HG03520 (cell line): ENCODE measurements at regions not wholly inside any gene's neighbourhood (a gene's known extent, or its start where the extent isn't known, plus 50 kb on each side); places are given as distances from the start of the nearest gene placed in this dataset.
"Not testable (repeated sequence)": the region's sequence is repeated elsewhere in the genome, so short reads cannot be mapped to it uniquely, and the experiment has no call there.

Source experiments
- ATAC-seq: cut with Tn5 transposase; IDR thresholded peaks from one replicate; pipeline ENCODE4 v1.9.1; 2021; ENCODE audit warnings: mild to moderate bottlenecking, moderate library complexity; ENCODE audit not compliant: unreplicated experiment

DNA sequence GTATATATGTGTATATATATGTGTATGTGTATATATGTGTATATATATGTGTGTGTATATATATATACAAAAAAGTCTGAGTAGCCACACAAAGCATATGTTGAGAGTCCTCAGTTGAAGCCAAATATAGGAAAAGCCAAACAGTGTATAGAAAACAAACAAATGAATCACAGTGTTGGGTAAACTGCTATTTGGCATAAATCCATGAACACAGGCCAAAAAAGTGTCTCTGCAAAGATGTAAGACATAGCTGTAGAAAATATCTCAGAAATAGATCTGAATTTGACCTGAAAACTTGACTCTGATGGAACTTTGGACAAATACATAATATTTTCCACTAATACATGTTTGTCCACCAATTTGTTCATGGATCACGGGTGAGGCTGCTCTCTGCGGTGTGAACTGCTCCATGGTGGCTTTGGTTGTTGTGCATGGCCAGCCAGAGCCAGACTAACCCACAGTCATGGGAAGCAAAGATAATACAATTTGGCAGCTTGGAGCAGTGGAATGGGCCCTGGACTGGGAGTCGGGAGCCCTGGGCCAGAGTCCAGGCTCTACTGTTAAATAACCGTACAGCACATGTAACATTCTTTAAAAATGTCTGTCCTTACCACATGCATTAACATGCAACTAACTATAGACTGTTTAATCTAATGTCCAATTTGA lies 76.9 kb upstream of the EED start:
- ATAC-seq = no peak

DNA sequence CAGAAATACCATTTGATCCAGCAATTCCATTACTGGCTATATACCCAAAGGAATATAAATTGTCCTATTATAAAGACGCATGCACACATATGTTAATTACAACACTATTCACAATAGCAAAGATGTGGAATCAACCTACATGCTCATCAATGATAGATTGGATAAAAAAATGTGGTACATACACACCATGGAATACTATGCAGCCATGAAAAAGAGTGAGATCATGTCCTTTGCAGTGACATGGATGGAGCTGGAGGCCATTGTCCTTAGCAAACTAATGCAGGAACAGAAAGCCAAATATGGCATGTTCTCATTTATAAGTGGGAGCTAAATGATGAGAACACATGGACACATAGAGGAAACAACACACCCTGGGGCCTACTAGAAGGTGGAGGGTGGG lies 78.3 kb upstream of the EED start:
- ATAC-seq = not testable (repeated sequence)

DNA sequence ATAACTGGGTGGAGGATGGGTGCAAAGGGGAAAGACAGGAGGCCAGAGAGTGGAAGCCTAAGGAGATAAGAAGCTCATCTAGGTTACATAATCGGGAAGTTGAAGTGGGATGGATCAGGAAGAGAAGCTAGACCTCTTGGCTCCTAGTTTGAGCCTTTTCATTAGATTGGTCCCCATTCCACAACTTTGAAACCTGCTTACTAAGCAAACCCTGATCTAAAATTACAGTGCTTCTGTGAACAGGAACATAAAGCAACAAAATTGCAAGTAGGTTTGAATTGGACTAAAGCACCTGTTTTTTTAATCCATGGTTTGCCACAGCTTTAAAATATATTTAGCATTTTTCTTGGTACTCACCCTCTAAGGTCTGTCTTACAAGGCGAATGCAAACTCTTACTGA lies 80.4 kb upstream of the EED start:
- ATAC-seq = no peak

DNA sequence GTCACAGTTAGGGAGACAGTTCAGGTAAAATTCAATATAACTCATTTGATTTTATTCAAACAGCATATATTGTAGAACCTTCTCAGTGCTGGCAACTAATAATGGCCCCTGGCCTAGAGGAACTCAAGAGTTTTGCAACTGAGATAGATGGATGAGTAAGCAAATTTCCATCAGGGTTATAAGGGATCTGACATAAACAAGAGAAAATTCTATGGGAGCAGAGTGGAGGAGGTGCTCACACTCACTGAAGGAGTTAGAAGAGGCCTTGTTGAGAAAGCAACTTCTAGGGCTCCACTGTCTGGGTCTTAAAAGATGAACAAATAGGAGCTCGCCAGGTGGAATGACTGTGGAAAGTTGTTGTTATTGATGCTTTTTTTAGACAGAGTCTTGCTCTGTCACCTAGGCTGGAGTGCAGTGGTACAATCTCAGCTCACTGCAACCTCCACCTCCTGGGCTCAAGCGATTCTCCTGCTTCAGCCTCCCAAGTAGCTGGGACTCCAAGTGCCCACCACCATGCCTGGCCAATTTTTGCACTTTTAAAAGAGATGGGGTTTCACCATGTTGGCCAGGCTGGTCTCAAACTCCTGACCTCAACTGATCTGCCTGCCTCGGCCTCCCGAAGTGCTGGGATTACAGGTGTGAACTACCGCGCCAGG lies 81.2 kb upstream of the EED start:
- not testable (repeated sequence) for ATAC-seq

DNA sequence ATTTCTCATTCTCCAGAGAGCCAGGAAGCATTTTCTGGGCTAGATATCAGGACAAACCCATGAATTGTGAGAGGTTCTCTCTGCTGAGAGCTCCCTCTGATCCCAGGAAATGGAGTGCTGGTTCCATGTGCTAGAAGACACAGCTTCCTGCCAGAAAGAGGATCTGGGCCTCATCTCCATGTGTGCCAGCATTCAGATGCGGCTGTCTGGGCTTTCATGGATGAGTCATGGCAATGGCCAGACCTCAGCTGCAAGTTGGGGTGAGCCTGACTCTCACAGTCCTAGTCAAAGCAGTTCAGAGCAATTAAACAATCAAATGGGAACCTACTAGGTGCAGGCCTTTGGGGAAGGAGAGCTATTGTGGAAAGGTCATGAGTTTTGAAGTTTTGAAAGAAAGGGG lies 82.3 kb upstream of the EED start:
- ATAC-seq = no peak

DNA sequence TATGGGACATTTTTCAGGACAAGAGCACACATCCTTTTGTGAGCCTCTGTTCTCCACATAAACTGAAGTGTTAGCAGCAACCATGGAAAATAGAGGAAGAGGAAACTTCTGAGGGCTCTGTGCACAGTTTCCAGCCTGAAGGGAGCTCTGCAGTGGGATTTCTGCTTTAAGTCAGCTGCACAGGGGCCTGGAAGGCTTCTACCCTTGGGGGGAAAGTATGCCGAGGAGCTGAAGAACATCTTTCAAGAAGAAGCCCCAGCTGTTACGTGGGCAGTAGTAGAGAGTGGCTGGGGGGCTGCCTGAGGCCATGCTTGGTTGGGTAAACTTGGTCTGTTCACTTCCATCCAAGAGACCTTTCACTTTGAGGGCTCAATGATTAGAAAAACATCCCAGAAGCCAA lies 82.7 kb upstream of the EED start:
- ATAC-seq = no peak

DNA sequence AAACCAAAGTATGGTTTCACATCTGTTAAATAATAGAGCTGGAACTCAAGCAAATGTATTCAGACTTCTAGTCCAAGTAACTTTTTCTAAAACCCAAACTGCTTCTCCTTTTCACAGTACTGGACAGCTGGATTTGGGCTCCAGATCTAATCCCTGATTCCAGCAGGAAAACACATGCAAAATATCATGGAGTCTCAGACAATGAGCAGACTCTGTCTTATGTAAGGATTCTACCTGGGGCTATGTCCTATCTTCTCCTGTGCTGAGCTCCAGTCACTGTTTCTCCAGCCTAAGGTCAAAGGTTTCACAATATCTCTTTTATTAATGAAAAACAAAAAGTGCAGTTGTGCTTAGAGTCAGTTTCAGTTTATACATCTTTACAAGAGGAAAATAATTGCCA lies 83.2 kb upstream of the EED start:
- no peak for ATAC-seq

DNA sequence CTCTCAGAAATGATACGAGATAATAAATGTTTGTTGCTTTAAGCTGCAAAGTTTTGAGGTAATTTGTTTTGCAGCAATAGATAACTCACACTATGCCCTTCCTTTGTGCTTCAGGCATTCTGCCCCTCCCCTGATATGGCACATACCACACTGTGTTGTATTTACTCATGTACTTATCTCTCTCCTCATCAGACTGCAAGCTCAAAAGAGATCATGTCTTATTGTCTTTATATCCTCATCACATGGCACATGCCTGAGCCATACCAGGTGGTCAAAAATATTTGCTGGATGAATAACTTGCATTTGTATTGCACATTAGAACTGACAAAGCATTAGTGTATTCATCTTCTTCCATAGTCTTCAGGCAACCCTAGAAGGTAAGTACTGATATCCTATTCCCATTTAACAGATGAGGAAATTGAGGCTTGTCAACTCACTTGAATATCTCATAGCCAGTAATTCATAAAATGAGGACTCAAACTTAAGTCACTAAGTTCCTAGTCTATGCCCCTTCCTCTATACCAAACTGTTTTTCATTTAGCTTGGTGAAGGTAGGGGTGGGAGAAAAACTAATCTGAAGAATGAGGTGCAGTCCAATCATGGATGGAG lies 83.9 kb upstream of the EED start:
- no peak for ATAC-seq

DNA sequence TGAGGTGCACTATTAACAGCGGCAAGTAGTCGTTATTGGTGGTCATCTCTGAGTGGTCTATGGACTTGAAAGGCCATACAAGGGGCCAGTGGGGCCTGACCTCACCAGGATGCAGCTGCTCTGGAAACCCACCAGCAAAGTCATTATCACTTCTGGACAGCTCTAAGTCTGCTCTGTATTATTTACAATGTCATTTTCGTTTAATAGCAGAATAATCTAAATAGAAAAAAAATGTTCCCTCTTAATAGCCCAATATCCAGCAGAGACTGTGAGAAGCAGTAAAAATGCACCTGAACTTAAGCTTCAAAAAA lies 85.0 kb upstream of the EED start:
- ATAC-seq = no peak

DNA sequence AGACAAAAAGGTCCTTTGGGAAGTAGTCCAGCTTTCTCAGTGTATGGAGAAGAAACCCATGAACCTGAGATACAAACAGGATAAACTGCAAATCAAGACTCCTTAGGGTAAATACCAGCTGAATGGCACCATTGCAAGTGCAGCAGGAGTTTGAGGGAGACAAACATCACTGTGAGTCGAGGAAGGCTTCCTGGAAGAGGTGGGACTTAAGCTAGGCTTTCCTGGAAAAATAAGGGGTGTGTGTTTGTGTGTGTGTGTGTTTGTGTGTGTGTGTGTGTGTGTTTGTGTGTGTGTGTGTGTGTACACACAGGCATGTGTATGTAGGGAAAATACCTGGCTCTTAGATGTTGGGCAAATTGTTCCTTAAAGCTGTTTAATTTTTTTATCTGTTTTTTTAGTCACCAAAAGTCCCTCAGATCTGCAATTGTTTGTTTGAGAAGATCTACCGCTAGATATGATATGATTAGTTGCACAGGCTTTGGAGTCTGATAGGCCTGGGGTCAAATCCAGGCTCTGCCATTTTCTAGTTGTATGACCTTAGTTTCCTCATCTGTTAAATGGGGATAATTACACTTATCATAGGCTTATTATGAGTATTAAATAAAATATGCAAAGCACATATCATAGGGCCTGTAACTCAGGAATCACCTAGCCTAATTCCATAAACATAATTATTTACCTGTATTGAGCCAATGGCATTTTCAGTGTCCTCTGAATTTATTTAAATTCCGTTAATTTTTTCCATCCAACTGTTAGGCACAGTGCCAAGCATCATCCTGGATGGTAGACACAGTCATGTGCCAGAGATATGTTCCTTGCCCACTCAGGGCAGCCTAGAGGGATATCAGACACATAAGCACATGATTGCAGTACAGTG lies 85.6 kb upstream of the EED start:
- ATAC-seq = no peak

DNA sequence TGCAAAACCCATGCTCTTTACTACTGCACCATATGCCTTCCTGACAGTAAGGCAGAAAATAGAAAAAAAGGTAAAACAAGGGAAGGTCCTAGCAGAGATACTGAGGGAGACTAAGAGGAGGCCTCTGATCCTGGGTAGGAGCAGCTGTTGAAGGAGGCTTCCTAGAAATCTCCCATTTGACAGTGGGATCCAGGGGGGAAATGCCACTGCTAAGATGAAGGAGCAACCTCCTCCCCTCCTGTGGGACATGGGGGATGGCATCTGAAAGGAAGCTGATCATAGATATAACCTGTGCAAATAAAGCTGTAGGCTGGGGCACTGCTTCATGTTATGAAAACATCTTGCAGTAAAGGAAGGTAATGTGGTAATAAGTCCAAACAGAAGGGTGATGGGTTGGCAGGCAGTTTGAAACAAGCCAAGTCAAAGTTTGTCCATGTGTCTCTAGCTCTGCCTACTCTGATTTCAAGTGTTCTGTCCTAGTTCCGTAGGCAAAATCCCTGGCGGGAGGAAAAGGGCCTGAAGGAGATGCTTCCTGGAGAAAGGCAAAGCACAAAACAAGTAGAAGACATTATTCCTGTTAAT lies 86.7 kb upstream of the EED start:
- ATAC-seq = no peak

DNA sequence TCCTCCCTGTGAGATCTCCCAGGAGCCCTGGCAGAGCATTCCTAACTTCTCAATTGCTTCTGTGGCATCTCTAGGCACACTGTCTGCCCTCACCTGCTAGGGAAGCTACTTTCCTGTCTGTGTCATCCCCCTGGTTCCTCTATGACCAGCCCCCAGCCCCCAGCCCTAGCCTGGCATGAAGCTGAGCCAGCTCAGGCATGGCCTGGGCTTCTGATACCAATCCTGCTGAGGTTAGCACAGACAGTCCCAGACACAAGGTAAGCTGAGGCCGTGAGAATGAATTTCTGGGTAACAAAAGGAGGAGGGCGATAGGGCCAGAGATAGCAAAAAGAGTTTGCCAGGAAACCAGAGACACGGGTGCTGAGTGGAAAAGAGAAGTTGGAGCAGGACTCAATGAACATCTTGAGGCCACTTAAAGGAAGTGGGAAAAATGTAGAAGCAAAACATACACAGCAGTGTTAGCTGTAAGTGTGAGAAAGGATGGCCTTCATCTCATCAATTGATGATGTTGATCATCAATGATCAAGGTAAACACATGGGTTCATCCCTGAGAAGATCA lies 87.6 kb upstream of the PICALM start:
- no peak for ATAC-seq

DNA sequence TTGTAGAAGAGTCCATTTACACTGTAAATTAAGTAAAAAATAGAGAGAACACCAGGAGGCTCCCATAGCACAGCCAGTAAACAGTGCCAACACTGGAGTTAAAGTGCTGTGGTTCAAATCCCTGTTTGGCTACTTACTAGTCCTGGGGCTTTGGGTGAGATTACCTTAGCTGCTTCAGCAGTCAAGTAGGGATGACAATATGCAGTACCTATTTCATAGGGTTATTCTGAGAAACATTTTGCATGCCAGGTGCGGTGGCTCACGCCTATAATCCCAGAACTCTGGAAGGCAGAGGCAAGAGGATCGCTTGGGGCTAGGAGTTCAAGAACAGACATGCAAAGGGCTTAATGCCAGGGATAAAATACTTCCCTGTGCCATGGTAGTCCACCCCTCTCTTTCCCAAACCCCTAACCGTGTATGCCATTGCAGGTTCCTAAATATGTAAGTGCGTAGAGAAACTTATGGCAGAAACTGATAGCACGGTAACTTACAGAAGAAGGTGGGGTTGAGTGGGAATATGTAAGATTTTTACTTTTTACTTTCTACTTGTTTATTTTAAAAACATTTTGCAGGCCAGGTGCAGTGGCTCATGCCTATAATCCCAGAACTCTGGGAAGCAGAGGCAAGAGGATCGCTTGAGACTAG lies 86.4 kb upstream of the PICALM start:
- no peak for ATAC-seq

DNA sequence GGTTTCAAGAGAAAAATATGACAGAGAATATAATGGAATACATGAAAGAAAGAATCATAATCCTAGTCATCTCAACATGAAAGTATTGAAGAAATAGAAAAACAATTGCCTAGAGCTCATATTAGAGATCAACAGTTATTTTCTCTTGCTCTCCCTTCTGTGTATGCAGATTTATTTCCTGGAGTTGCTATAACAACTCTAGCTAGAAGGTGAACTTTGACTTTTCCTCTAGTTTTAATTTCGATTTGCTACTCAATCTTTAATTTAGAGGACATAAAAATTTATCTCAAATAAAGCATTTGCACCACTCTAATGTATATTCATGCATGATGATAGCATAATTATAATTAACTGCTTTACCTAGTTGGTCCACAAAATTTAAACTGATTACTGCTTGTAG lies 84.6 kb upstream of the PICALM start:
- ATAC-seq = no peak

DNA sequence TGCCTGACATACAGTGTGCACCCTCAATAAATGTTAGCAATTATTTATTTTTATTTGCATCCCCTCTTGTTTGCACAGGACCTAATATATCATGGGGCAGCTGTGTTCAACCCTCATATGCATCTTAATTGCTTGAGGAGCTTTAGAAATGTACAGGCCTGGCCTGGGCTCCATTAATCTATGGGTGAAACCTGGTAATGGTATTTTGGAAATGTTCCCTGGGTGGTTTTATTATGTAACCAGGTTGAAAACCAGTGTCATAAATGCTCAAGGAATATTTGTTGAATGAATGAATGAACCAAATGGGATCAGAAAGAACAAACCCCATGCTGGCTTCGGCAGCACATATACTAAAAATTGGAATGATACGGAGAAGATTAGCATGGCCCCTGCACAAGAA lies 84.0 kb upstream of the PICALM start:
- ATAC-seq = no peak

DNA sequence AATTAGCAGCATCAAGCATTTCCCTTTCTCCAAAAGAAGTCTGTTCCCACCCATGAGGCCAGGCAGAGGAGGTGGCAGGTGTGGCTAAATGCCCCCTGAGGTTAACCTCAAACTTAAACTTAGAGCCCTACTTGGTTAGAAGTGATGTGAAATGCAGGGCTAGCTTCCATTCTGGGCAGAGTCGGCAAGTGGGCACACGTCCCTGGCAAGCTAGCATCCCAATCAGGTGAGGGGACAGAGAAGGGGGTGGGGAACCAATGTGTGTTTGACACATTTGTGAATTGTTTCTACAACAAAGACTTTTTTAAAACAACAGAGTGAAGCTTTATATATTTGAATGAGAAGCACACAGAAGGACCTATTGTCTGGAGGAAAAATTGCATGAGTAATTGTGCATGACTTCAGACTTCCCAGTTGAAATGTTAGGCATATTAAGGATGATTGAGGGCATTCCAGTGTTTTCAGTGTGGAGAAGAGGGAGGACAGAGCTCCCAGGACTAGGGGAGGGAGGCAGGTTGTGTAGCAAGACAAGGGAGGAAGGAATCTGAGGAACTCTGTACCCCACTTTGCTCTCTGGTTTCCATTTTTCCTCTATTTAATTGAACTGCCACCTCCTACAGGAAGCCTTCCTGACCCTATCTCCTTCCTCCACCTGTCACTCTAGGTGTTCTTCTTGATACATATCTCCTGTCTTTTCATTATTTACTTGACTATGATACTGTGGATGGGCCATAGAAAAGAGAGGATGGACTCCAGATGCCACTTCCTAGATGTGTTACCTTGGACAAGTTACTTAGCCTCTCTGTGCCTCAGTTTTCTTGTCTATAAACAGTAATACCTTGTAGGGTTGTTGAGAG lies 83.3 kb upstream of the PICALM start:
- no peak for ATAC-seq

DNA sequence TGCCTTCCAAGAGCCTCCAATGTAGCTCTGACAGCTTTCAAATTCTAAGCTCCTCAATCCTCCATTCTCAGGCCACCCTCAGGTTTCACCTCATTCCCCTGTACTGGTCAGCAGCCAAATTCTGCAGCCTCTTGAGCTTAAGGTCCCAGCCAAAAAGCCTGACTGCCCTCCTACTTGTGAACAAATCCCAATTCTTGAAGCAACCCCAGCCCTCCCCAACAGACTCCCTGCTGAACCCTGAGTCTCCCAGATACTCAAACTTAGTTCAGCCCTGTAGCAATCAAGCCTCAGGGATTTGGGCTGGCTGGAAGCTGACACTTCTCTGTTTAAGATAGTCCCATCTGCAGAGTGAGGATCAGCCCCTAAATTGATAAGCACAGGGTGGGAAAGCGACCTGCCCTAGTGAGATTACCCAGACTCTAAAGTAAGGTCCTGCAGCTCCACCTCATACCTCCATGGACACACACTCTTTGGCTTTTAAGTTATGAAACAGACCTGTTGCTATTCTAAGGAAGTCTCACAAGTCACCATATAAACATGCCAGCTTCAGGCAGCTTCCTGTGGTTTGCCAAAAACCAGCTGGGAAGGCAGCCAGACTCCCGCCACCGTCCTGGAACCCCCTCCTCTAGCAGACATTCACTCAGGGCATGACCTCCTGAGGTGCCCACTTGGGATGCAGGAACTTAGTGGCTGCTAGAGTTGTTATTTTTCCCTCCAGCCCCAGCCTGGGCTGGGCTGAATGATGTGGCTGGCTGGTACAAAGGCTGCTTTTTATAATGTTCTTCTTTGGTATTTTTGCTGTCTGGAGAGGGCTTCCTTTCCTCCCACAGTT lies 82.5 kb upstream of the PICALM start:
- no peak for ATAC-seq

DNA sequence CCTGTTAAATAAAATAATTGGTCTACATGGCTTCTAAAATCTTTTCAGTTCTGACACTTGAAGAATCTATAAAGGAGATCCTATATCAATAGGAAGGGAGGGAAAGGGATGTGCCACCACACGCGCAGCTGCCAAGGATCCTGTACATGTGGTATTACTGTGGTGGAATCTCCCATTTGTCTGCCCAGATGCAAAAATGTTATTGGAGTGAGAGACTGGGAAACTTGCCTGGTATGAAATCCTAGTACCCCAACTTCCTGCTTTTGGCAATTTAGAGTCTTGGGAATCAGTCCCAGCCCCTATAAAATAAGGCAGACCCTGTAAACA lies 81.9 kb upstream of the PICALM start:
- ATAC-seq = no peak

DNA sequence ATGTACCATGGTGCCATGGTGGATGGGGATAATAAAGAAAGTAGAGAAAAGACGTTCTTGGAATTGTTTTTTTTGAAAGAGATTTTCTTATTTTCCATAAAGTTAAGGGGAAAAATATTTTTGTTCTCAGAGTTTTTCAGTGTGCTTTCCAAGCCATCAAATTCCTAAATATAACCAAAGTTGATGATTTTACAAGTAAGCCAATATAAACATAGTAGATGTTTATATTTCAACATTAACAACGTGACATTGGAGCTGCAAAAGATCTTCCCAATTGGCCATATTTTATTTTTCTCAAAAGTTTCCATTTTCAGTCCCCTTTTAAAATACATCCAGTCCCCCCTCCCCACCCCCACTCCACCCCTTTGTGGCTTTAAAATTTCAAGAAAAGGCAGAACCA lies 80.9 kb upstream of the PICALM start:
- no peak for ATAC-seq
